Loucy (cell line): ENCODE measurements at regions not wholly inside any gene's neighbourhood (a gene's known extent, or its start where the extent isn't known, plus 50 kb on each side); places are given as distances from the start of the nearest gene placed in this dataset.

Experiments
- H2AFZ ChIP-seq: fragments of 200-600 bp; sonication (generic); 2 replicates; pipeline ENCODE4 v1.6.0; 2016; ENCODE audit warnings: antibody characterized with exemption, mild to moderate bottlenecking, low read length, moderate library complexity
- H3F3A ChIP-seq: fragments of 200-600 bp; 2 replicates; pipeline ENCODE4 v1.6.0; 2016; ENCODE audit warnings: antibody characterized with exemption, low read depth, mild to moderate bottlenecking
- H3K27me3 ChIP-seq: fragments of 200-600 bp; sonication (generic); 2 replicates; pipeline ENCODE4 v1.6.1; 2014; ENCODE audit warnings: low read length, mild to moderate bottlenecking; ENCODE audit not compliant: insufficient read depth, poor library complexity, severe bottlenecking
- H3K36me3 ChIP-seq: fragments of 200-600 bp; sonication (generic); 2 replicates; pipeline ENCODE4 v1.6.1; 2016; ENCODE audit warnings: low read length; ENCODE audit not compliant: insufficient read depth
- H3K4me1 ChIP-seq: fragments of 200-600 bp; sonication (generic); 2 replicates; pipeline ENCODE4 v1.5.1; 2014; ENCODE audit warnings: low read length, mild to moderate bottlenecking; ENCODE audit not compliant: insufficient read depth, poor library complexity, severe bottlenecking
- H3K4me2 ChIP-seq: fragments of 200-600 bp; sonication (generic); 2 replicates; pipeline ENCODE4 v1.6.0; 2014; ENCODE audit warnings: antibody characterized with exemption, low read length, low read depth, mild to moderate bottlenecking; ENCODE audit not compliant: poor library complexity, severe bottlenecking
- H3K4me3 ChIP-seq: fragments of 200-600 bp; sonication (generic); 2 replicates; pipeline ENCODE4 v1.5.1; 2014; ENCODE audit warnings: low read length, mild to moderate bottlenecking, mixed read lengths; ENCODE audit not compliant: poor library complexity, severe bottlenecking
- H3K79me2 ChIP-seq: fragments of 200-600 bp; sonication (generic); 2 replicates; pipeline ENCODE4 v1.6.1; 2014; ENCODE audit warnings: low read length; ENCODE audit not compliant: insufficient read depth
- H3K9ac ChIP-seq: fragments of 200-600 bp; sonication (generic); 2 replicates; pipeline ENCODE4 v1.6.0; 2014; ENCODE audit warnings: mild to moderate bottlenecking, low read depth, low read length, moderate library complexity; ENCODE audit not compliant: poor library complexity, severe bottlenecking
- H3K9me2 ChIP-seq: fragments of 200-600 bp; sonication (generic); replicated peaks from 2 replicates; pipeline ENCODE4 v1.6.1; 2016; ENCODE audit warnings: low read depth, low read length, mixed read lengths
- H3K9me3 ChIP-seq: fragments of 200-600 bp; sonication (generic); 2 replicates; pipeline ENCODE4 v1.6.1; 2014; ENCODE audit warnings: mild to moderate bottlenecking, antibody characterized with exemption, low read length, low read depth; ENCODE audit not compliant: insufficient read depth
- H4K20me1 ChIP-seq: fragments of 200-600 bp; sonication (generic); 2 replicates; pipeline ENCODE4 v1.6.0; 2014; ENCODE audit warnings: antibody characterized with exemption, low read length, mild to moderate bottlenecking; ENCODE audit not compliant: insufficient read depth, poor library complexity, severe bottlenecking
- EZH2phosphoT487 ChIP-seq: fragments of 200-600 bp; IDR thresholded peaks from 2 replicates; pipeline ENCODE4 v1.6.1; 2018; ENCODE audit warnings: antibody characterized with exemption, mild to moderate bottlenecking, moderate library complexity, borderline replicate concordance
- TF ChIP-seq, protein P1 (sequence below): fragments of 200-600 bp; sonication (generic); conservative IDR thresholded peaks from 2 replicates; pipeline ENCODE4 v1.5.1; 2014; ENCODE audit warnings: mild to moderate bottlenecking, antibody characterized with exemption, low read length

DNA sequence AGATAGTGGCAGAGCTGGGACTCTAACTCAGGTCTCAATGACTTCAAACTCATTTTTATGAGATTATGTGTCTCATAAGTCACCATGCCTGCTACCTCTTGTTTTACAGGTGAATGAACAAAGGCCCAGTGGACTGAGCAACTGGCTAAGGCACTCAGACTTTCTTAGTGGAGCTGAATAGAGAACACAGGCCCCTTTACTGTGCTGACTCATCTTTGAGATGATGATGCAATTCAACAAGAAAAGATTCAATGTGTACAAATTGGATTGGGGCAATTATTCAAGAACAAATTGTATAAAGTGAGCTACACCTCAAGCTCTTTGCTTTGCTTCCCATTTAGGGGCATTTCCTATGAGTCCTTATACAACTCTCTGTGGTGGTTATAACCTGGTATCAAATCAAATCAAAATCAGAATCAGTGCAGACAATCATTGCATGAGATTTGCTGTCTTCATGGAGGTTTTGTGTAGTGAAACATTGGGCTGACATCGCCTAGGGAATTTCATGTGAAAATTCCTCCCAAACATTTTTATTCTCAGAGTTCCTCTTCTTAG is 84.3 kb upstream of the PPP2R2B start:
- Histone ChIP-seq H3K9ac (no peak overlapping the region), H3K9me3 (no peaks in the 10 kb centered on the region), H2AFZ (no peak overlapping the region)

DNA sequence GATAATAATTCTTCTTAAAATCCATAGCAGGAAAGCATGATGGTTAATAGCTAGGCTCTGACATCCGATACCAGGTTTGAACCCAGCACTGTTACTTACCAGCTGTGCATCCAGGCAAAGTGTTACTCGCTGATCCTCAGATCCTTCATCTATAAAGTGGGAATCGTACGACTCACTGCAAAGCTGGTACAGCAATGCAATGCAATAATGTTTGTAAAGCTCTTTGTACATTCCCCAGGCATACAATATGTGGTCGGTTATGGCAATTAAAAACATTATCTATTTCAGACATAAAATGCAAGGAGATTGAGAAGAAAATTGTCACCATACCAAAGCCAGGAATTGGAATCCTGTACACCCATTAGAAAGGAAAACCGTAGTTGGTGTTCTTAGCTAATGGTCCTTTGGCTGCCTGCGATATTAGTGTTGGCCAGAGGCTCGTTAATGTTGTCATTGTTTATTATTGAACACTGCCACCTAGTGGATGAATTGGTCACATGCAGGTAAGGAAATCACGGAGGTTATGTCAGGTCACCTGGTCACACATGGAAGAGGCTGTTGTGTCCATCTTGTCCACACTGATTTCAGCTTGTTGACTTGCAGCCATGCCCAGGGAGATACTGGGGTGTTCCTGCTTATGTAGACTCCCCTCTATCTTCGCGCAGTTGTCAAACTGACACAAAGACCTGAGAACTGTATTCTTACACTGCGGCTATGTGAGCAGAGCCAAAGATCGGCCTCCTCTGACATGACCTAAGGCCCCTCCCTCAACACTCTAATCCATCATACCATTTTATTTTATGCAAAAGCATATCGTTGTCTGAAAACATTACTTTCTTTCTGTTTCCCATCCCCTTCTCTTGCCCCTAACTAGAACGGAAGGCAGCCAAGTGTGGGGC is 87.5 kb upstream of the PPP2R2B start:
- H3K36me3 ChIP-seq, result no peaks in the 10 kb centered on the region
- H3K4me2 ChIP-seq, result no peak overlapping the region
- H4K20me1 ChIP-seq, result no peaks in the 10 kb centered on the region
- no peaks in the 10 kb centered on the region for H3K9me2 ChIP-seq
- H3F3A ChIP-seq, result no peaks in the 10 kb centered on the region
- H3K27me3 ChIP-seq, result no peaks in the 10 kb centered on the region
- no peaks in the 10 kb centered on the region for H3K4me1 ChIP-seq
- no peak overlapping the region for H3K9ac ChIP-seq
- TF ChIP-seq, protein P1, sequence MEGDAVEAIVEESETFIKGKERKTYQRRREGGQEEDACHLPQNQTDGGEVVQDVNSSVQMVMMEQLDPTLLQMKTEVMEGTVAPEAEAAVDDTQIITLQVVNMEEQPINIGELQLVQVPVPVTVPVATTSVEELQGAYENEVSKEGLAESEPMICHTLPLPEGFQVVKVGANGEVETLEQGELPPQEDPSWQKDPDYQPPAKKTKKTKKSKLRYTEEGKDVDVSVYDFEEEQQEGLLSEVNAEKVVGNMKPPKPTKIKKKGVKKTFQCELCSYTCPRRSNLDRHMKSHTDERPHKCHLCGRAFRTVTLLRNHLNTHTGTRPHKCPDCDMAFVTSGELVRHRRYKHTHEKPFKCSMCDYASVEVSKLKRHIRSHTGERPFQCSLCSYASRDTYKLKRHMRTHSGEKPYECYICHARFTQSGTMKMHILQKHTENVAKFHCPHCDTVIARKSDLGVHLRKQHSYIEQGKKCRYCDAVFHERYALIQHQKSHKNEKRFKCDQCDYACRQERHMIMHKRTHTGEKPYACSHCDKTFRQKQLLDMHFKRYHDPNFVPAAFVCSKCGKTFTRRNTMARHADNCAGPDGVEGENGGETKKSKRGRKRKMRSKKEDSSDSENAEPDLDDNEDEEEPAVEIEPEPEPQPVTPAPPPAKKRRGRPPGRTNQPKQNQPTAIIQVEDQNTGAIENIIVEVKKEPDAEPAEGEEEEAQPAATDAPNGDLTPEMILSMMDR, result peak; percentile 86
- no peak for TF ChIP-seq EZH2phosphoT487
- no peaks in the 10 kb centered on the region for H3K9me3 ChIP-seq
- no peak overlapping the region for H3K4me3 ChIP-seq
- no peak overlapping the region for H2AFZ ChIP-seq
- no peaks in the 10 kb centered on the region for H3K79me2 ChIP-seq

More for the DNA sequence above, 84.3 kb upstream of the PPP2R2B start:
- no peaks in the 10 kb centered on the region for H3K79me2 ChIP-seq
- TF ChIP-seq EZH2phosphoT487, result no peak
- TF ChIP-seq, protein P1, result no peak
- no peaks in the 10 kb centered on the region for H3K9me2 ChIP-seq
- H4K20me1 ChIP-seq, result no peaks in the 10 kb centered on the region
- H3K4me3 ChIP-seq, result no peak overlapping the region
- H3K4me2 ChIP-seq, result no peak overlapping the region
- no peaks in the 10 kb centered on the region for H3K4me1 ChIP-seq
- no peaks in the 10 kb centered on the region for H3K36me3 ChIP-seq
- no peaks in the 10 kb centered on the region for H3K27me3 ChIP-seq
- no peaks in the 10 kb centered on the region for H3F3A ChIP-seq

DNA sequence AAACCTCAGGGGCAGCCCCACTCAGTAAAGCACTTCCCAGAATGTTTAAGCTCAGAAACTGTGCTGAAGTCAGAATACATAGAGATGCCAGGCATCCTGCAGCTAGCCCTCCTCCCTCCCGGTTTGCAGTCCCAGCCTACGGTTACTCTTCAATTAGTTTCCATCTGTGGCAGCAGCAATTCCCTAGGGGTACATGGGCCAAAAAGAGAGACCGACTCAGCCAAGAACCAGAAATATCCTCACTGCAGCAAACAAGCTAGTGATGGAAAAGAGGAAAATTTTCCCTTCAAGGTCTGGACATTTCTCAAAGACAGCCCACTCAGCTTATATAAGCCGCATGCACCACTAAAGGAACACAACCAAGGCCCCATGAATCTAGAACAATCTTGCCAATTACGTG is 89.1 kb upstream of the PPP2R2B start:
- Histone ChIP-seq H3K79me2 (no peaks in the 10 kb centered on the region), H3K4me2 (no peak overlapping the region), H4K20me1 (no peaks in the 10 kb centered on the region), H3K4me1 (no peaks in the 10 kb centered on the region), H3K27me3 (no peaks in the 10 kb centered on the region), H3F3A (no peaks in the 10 kb centered on the region), H2AFZ (no peak overlapping the region), H3K9ac (no peak overlapping the region), H3K9me3 (no peaks in the 10 kb centered on the region), H3K9me2 (no peaks in the 10 kb centered on the region), H3K4me3 (no peak overlapping the region), H3K36me3 (no peaks in the 10 kb centered on the region)
- TF ChIP-seq, protein P1, result no peak
- TF ChIP-seq EZH2phosphoT487, result no peak
